ENCODE measurements at regions not wholly inside any gene's neighbourhood (a gene's known extent, or its start where the extent isn't known, plus 50 kb on each side); places are given as distances from the start of the nearest gene placed in this dataset.

- 86 to 92% (median 88%) methylated on average over 4 of the region's 4 CpGs for WGBS, 5 donors
- H3K36me3 ChIP-seq, result no peaks in the 10 kb centered on the region
- H3K9me3 ChIP-seq, result no peaks in the 10 kb centered on the region
- no peak overlapping the region for H3K4me3 ChIP-seq
- no peak overlapping the region for H3K27ac ChIP-seq
- H3K4me1 ChIP-seq, result no peaks in the 10 kb centered on the region
- DNase-seq, result no peak
- H3K27me3 ChIP-seq, result no peaks in the 10 kb centered on the region
- intact Hi-C loops (cut with DNase I; ENCODE audit: low total_unique reads), result no loop called here
- TF ChIP-seq CTCF (IDR thresholded peaks at IDR 0.05), result no peak
- TF ChIP-seq POLR2A (IDR thresholded peaks at IDR 0.05), result no peak
- TF ChIP-seq EP300 (IDR thresholded peaks at IDR 0.05), result no peak
- no peak for TF ChIP-seq POLR2AphosphoS5 (IDR thresholded peaks at IDR 0.05)
Observed at GRCh38 chr4:82128355-82128754, 245.4 kb downstream of the HNRNPD start.

GRCh38 chr4:82126512-82127040 lies 247.2 kb downstream of the HNRNPD start:
- DNase-seq, result no peak
- intact Hi-C loops (cut with DNase I; ENCODE audit: low total_unique reads), result no loop called here
- TF ChIP-seq CTCF (IDR thresholded peaks at IDR 0.05) (no peak), EP300 (IDR thresholded peaks at IDR 0.05) (no peak), POLR2A (IDR thresholded peaks at IDR 0.05) (no peak), POLR2AphosphoS5 (IDR thresholded peaks at IDR 0.05) (no peak)
- WGBS, 5 donors, result 73 to 85% (median 79%) methylated on average over 5 of the region's 5 CpGs
- Histone ChIP-seq H3K27ac (no peak overlapping the region), H3K4me3 (no peak overlapping the region), H3K27me3 (no peaks in the 10 kb centered on the region), H3K4me1 (no peaks in the 10 kb centered on the region), H3K9me3 (no peaks in the 10 kb centered on the region), H3K36me3 (no peaks in the 10 kb centered on the region)

GRCh38 chr4:82125787-82126297 lies 247.9 kb downstream of the HNRNPD start:
- WGBS, 5 donors, result 87 to 91% (median 91%) methylated on average over 6 of the region's 6 CpGs
- no peaks in the 10 kb centered on the region for H3K27me3 ChIP-seq
- no peak for TF ChIP-seq POLR2A (IDR thresholded peaks at IDR 0.05)
- no peak for TF ChIP-seq POLR2AphosphoS5 (IDR thresholded peaks at IDR 0.05)
- TF ChIP-seq CTCF (IDR thresholded peaks at IDR 0.05), result no peak
- TF ChIP-seq EP300 (IDR thresholded peaks at IDR 0.05), result no peak
- no peak overlapping the region for H3K27ac ChIP-seq
- no peaks in the 10 kb centered on the region for H3K4me1 ChIP-seq
- no peaks in the 10 kb centered on the region for H3K9me3 ChIP-seq
- H3K36me3 ChIP-seq, result no peaks in the 10 kb centered on the region
- H3K4me3 ChIP-seq, result no peak overlapping the region
- no peak for DNase-seq
- intact Hi-C loops (cut with DNase I; ENCODE audit: low total_unique reads), result no loop called here

GRCh38 chr4:82124932-82125786 lies 248.6 kb downstream of the HNRNPD start:
- TF ChIP-seq EP300 (IDR thresholded peaks at IDR 0.05), result no peak
- TF ChIP-seq CTCF (IDR thresholded peaks at IDR 0.05), result no peak
- TF ChIP-seq POLR2AphosphoS5 (IDR thresholded peaks at IDR 0.05), result no peak
- no peak for TF ChIP-seq POLR2A (IDR thresholded peaks at IDR 0.05)
- no peaks in the 10 kb centered on the region for H3K36me3 ChIP-seq
- WGBS, 5 donors, result 70 to 83% (median 79%) methylated on average over 7 of the region's 7 CpGs
- no peaks in the 10 kb centered on the region for H3K4me1 ChIP-seq
- intact Hi-C loops (cut with DNase I; ENCODE audit: low total_unique reads), result no loop called here
- no peak for DNase-seq
- H3K27me3 ChIP-seq, result no peaks in the 10 kb centered on the region
- no peak overlapping the region for H3K4me3 ChIP-seq
- no peak overlapping the region for H3K27ac ChIP-seq
- H3K9me3 ChIP-seq, result no peaks in the 10 kb centered on the region
